SH-SY5Y (cell line): ENCODE measurements at regions not wholly inside any gene's neighbourhood (a gene's known extent, or its start where the extent isn't known, plus 50 kb on each side); places are given as distances from the start of the nearest gene placed in this dataset.

ENCODE experiments used
- GATA2 ChIP-seq: IDR thresholded peaks from 2 replicates; pipeline ENCODE4 v1.6.1; 2011; ENCODE audit warnings: mild to moderate bottlenecking, low read depth, low read length
- GATA3 ChIP-seq: IDR thresholded peaks from 2 replicates; pipeline ENCODE4 v1.6.1; 2011; ENCODE audit warnings: low read depth, mild to moderate bottlenecking, low read length, moderate library complexity

DNA sequence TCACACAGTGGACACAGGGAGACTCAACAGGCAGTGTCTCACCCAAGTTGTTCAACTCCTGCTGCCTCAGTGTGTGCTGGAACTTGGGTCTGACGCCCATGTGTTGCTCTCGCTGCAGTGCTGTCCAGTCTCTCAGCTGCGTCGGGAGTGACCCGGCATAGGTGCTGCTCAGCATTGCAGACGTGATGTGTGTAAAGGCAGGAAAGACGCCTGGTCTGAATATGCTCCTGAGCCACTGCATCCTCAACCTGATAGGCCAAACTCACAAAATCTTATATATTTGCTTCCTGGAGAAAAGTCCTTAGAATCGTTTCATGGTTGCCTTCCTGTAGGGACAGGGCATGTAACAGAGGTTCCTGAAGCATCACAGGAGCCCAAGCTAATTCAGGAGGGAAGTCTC lies 152.9 kb downstream of the INSIG2 start:
- TF ChIP-seq GATA2 = no peak
- no peak for TF ChIP-seq GATA3
